NCI-H1694 treated with DMSO at 0.1 percent for 48 hours (cell line): ENCODE measurements at regions not wholly inside any gene's neighbourhood (a gene's known extent, or its start where the extent isn't known, plus 50 kb on each side); places are given as distances from the start of the nearest gene placed in this dataset.

ENCODE experiments used
- DNase-seq: peaks from one replicate; lab custom pipeline; 2025; lab: John Stamatoyannopoulos, UW

DNA sequence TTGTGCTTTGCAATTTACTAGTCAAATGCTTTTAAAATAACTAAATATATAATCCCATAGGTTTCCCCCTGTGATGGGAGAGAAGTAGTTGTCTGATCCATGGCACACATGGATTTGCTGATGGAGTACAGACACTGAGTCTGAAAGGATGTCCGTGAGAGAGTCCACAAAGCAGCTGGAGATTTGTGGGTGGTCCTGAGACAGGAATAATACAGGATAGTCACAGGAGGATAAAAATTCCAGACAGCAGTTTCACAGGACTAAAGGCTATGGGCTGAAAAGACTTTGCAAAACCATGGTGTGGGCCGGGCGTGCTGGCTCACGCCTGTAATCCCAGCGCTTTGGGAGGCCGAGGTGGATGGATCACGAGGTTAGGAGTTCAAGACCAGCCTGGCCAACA is 58.7 kb upstream of the ZFR start:
- no peak for DNase-seq

- no peak for DNase-seq
Measured at GRCh38 chr5:32501071-32502002, 56.8 kb upstream of the ZFR start.

DNA sequence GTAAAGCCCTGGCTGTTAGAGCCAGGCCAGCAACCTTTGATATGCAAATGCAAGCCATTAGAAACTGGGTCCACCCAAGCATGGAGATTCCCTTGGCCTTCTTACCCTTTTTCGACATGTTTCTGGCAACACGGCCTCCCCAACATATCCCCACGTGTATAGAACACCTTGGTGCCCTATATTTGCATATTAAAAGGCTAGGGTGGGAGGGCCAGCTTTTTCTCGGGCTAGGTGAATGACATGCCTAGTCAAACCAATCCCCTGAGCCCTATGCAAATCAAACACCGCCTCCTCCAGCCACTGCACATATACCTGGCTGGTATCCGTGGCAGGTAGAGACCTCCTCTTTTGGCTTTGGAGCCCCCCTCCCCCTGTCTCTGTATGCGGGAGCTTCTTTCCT is 55.6 kb upstream of the ZFR start:
- no peak for DNase-seq

DNA sequence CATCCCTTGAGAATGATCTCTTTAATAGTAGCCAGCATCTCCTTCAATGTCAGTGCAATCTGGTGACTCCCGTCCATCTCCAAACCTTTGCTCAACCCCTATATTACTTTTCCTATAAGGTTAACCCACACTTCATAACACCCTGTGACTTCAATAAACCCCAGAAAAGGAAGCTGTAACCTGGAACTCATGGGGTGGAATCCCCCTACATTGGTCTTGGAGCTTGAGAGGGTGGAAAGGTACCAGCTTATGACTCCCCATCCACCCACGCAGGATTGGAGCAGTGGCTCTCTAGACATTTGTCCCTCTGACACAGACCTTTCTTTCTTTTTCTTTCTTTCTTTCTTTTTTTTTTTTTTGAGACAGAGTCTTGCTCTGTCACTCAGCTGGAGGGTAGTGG is 54.7 kb upstream of the ZFR start:
- no peak for DNase-seq

GRCh38 chr5:32498484-32498883 is 53.9 kb upstream of the ZFR start:
- no peak for DNase-seq

DNA sequence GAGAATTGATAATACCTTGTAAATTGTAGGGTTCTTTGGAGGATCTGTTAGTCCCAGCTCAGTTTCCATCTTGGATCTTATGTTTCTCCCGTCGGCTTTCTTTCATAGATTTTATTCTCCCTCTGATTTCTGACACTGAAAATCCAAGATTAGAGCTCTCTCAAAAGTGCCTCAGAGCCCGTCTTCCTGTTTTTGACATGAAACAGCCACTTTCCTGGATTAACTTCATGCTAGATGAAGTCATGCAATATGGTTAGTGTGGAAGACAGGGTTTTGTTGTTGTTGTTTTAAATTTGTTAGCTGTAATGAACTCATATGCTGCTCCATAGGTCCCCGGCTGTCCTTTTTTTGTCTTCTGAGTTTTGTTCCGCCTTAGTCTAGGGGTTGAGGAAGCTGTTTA is 51.6 kb upstream of the ZFR start:
- DNase-seq: no peak

GRCh38 chr5:32494827-32495226 is 50.3 kb upstream of the ZFR start:
- DNase-seq: no peak
